ENCODE measurements at regions not wholly inside any gene's neighbourhood (a gene's known extent, or its start where the extent isn't known, plus 50 kb on each side); places are given as distances from the start of the nearest gene placed in this dataset.

- Histone ChIP-seq H2AFZ (ENCODE audit: low read length) (no peak overlapping the region), H4K91ac (ENCODE audit: insufficient read length, low read depth, low read length) (no peak overlapping the region), H3K27me3 (ENCODE audit: insufficient read depth, low read length) (no peaks in the 10 kb centered on the region), H2BK12ac (ENCODE audit: insufficient read length, low read depth, low read length) (no peak overlapping the region), H3K4me1 (ENCODE audit: insufficient read depth, low read length) (no peaks in the 10 kb centered on the region), H2AK5ac (ENCODE audit: insufficient read length, low read length) (no peak overlapping the region), H2BK5ac (ENCODE audit: insufficient read length, low read length) (no peak overlapping the region), H3K18ac (ENCODE audit: insufficient read length, low read depth, low read length) (no peak overlapping the region), H3K23ac (ENCODE audit: insufficient read length, low read depth, low read length) (no peak overlapping the region), H3T11ph (ENCODE audit: low read length) (no peak overlapping the region), H2BK15ac (ENCODE audit: low read depth, low read length) (no peak overlapping the region), H3K56ac (ENCODE audit: insufficient read length, low read depth, low read length) (no peak overlapping the region), H3K23me2 (ENCODE audit: insufficient read length, low read depth, low read length, poor library complexity, severe bottlenecking) (no peaks in the 10 kb centered on the region), H3K9ac (ENCODE audit: extremely low read depth, insufficient read length, low read length) (no peak overlapping the region), H3K9me3 (ENCODE audit: control insufficient read depth, low read depth, low read length) (no peaks in the 10 kb centered on the region), H4K5ac (ENCODE audit: insufficient read length, low read depth, low read length) (no peak overlapping the region), H3K4me2 (ENCODE audit: insufficient read depth, insufficient read length, low read length) (no peak overlapping the region), H3K14ac (ENCODE audit: insufficient read depth, low read length) (no peak overlapping the region), H2BK20ac (ENCODE audit: low read depth, low read length, poor library complexity, severe bottlenecking) (no peak overlapping the region), H3K79me1 (ENCODE audit: insufficient read depth, low read depth, low read length, poor library complexity, severe bottlenecking) (no peaks in the 10 kb centered on the region), H3K4ac (ENCODE audit: low read depth, low read length) (no peak overlapping the region), H2BK120ac (ENCODE audit: low read depth, low read length, poor library complexity, severe bottlenecking) (no peak overlapping the region), H3K79me2 (ENCODE audit: insufficient read depth, low read length) (no peaks in the 10 kb centered on the region), H4K8ac (replicated peaks; ENCODE audit: insufficient read length, low read depth, low read length) (no peak overlapping the region), H4K20me1 (ENCODE audit: control insufficient read depth, insufficient read depth, insufficient read length) (no peaks in the 10 kb centered on the region), H3K27ac (ENCODE audit: insufficient read length, low read depth, low read length) (no peak overlapping the region)
- Mint-ChIP-seq H3K4me1 (peaks cover 5 to 7% of the 10 kb centered on the region in 2 experiments; a peak in 2 of 4 replicates), H3K27ac (no peak overlapping the region), H3K27me3 (ENCODE audit: low read depth) (no peaks in the 10 kb centered on the region), H3K4me3 (no peak overlapping the region), H3K36me3 (ENCODE audit: insufficient read depth in 1 of 3, low read depth in 3 of 3) (no peaks in the 10 kb centered on the region), H3K9me3 (no peaks in the 10 kb centered on the region)
- no peak for DNase-seq
- no peak for TF ChIP-seq CTCF (conservative IDR thresholded peaks at IDR 0.05)
- no CpG with 5 or more reads among the region's 10 CpGs for WGBS (ENCODE audit: extremely low coverage, insufficient read length, low lambda C conversion rate)
Observed at GRCh38 chr15:37820380-37821128, 113.9 kb upstream of the TMCO5A start.
